HG02840 (cell line): ENCODE measurements at regions not wholly inside any gene's neighbourhood (a gene's known extent, or its start where the extent isn't known, plus 50 kb on each side); places are given as distances from the start of the nearest gene placed in this dataset.
A peak's percentile ranks its signal among the peaks of the same experiment; 100 is the strongest.
"Not testable (repeated sequence)": the region's sequence is repeated elsewhere in the genome, so short reads cannot be mapped to it uniquely, and the experiment has no call there.

ENCODE experiments used
- ATAC-seq: cut with Tn5 transposase; IDR thresholded peaks from one replicate; pipeline ENCODE4 v1.9.1; 2021; ENCODE audit warnings: mild to moderate bottlenecking, moderate library complexity, moderate number of reproducible peaks; ENCODE audit not compliant: unreplicated experiment, low FRiP score

DNA sequence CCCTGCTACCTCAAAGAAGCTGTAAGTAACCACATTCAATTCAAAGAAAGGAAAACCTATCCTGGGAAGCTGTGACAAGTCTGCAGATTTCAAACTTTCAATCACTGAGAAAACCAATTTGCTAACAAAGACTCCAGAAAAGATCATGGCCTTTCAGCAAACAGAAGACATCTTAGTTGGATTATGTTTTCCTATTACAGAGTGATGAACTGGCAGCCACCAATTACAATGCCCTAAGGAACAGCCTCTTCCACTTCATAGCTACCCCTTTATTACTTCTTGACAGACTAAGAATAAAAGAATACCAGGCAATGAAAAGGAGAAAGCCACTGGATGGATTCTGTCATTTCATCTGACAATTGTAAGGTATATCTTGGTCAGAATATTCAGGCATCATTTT lies 128.2 kb upstream of the RASEF start:
- no peak for ATAC-seq

GRCh38 chr9:83189026-83189425 lies 126.1 kb upstream of the RASEF start:
- not testable (repeated sequence) for ATAC-seq

DNA sequence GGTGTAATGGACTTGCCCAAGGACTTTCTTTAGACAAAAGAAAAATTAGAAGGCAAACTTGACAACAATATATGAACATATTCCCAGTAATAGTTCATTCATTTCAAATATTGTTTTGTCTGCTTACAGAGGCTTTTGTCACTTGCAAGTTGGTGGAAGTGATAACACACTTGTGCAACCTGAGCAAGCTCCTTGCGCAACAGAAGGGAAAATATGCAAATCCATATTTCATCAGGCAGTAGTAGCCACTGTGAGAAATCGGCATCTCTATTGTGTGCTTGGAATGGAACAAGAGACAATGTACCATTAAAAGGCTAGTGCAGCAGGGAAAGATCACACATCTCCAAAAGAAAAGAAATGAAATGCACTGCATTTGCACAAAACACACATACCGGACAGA lies 125.3 kb upstream of the RASEF start:
- ATAC-seq: no peak

DNA sequence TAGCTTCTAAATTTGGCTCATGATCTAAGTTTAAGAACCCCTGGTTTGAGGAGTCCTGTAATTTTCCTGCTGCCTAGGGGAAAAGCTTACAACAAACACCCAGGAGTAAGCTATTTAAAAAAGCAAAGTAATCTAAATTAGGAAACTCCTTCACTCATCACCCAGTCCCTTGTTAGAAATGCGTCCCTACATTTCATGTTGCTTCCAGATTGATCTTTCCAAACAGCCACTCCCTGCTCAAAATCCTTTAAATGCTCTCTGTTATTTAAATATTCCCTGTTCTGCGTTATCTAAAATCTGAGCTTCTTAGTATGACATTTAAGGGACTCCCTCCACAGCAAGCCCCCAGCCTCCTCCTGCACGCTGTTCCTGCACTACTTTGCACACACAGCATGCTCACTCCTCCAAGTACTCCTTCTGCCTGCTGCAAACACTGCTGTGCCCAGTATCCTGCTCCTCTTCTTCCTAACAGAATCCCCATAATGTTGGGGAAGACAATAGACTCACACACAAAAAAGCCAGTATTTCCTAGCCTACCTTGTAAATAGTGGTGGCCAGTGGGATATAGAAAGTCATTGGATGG lies 123.3 kb upstream of the RASEF start:
- ATAC-seq: no peak

DNA sequence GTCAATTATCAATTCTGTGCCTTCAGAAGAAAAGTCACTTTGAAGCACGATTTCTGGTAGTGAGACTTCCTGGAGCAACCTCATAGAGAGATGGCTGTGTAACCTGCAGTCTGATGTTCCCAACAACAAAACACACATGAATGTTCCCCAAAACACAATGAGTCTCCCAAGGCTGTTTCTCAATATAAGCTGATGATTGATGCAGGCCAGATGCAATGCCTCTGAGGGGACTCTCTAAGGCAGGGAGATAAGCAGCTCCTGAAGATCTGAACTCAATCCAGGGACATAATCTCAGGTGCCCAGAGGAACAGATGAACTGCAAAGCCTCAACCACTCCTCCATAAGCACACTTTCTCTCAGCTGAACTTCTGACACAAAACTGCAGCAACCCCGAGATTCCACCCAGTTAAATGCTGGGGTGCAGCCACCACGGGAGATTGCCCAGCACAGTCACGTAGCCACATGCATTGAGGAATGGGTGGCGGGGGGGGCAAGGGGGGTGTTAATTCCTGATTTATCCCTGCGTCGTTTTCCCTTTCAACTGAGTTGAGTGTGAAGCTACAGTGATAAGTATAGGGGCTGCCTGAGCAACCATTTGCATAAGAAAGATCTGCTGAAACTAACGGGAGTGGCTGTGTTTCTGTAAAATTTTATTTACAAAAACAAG lies 122.7 kb upstream of the RASEF start:
- ATAC-seq: no peak

- no peak for ATAC-seq
Measured at GRCh38 chr9:83183621-83184020, 120.7 kb upstream of the RASEF start.

GRCh38 chr9:83182071-83182470 lies 119.1 kb upstream of the RASEF start:
- ATAC-seq: no peak

DNA sequence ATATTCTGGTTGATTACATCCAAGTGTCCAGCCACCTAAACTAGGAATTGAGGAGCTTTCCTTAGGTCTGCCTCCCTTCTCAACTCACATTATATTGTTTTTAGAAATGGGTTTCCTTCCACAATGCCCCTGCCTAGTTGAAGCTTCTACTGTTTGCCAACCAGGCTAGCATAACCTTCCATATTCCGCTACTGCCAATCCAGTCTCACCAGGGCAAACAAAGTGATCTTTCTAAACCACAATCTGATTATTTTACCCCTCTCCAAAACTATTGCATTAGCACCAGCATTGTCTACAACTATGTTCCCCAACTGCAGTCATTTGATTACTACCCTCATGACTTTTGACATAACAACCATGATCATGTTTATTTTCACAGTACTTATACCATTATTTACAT lies 115.8 kb upstream of the RASEF start:
- ATAC-seq: no peak

DNA sequence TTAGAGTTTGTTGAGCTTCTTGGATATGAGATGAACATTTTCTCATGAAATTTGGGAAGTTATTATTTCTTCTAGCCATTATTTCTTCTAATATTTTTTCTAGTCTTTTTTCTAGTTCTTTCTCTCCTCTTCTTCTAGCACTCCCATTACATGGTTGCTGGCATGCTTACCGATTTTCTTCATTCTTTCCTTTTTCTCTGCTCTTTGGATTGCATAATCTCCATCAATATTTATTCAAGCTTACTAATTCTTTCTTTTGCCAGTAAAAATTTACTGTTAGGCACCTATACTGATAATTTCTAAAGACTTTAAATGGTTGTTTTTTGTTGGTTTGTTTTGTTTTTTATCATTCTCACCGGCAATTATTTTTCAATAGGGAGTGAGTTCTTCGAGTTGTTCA lies 114.8 kb upstream of the RASEF start:
- ATAC-seq: no peak

- no peak for ATAC-seq
Measured at GRCh38 chr9:83167126-83167525, 104.2 kb upstream of the RASEF start.

DNA sequence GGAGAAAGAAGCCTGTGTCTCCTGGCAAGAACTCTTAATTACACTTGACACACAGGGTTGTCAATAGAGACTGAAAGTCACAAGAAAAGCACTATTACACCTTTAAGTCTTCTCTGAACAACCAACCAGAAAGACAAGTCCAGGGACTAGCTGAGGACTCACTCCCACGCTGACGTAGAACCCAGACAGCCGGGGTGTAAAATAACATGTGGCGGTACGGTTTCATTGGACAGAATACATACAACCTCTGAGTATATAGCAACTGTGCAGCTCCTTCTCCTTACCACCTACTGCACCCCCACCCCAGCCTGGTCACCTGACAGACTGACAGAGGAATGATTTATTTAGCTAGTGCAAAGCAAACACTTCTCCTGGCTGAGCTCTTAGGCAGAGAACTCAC lies 103.4 kb upstream of the RASEF start:
- no peak for ATAC-seq

- ATAC-seq: no peak
Measured at GRCh38 chr9:83155733-83156132, 92.8 kb upstream of the RASEF start.

GRCh38 chr9:83154821-83155220 lies 91.9 kb upstream of the RASEF start:
- ATAC-seq: no peak

DNA sequence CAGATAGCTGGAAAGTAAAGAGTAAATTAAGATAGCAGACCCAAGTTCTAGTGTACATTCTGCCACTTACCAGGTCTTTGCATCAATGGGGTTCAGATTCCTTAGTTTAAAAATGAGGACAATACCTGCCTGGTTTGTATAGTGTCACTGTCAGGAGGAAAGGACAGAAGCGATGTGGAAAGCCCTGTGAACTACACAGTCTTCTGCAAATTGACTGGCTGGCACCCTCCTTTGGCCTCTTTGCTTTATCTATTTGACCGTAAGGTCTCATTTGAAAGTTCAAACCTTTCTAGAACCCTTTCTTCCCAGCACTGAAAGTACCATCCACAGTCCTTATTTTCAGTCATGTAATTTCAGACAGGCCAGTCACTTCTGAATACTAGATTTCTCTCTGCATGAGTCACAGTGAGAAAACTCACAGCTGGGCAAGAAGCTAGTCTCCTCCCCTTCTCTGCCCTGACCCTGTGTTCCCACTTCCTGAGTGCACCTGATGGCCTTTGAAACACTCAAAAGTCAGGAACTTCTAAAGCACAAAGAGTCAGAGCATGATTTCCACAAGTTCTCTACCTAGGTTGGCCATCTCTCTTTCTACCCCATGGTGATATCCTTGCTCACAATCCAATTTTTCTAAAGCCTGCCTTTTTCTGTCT lies 91.3 kb upstream of the RASEF start:
- peak; percentile 87 for ATAC-seq

- ATAC-seq: no peak
Measured at GRCh38 chr9:83153030-83153429, 90.1 kb upstream of the RASEF start.

- no peak for ATAC-seq
Measured at GRCh38 chr9:83151627-83152137, 88.7 kb upstream of the RASEF start.

DNA sequence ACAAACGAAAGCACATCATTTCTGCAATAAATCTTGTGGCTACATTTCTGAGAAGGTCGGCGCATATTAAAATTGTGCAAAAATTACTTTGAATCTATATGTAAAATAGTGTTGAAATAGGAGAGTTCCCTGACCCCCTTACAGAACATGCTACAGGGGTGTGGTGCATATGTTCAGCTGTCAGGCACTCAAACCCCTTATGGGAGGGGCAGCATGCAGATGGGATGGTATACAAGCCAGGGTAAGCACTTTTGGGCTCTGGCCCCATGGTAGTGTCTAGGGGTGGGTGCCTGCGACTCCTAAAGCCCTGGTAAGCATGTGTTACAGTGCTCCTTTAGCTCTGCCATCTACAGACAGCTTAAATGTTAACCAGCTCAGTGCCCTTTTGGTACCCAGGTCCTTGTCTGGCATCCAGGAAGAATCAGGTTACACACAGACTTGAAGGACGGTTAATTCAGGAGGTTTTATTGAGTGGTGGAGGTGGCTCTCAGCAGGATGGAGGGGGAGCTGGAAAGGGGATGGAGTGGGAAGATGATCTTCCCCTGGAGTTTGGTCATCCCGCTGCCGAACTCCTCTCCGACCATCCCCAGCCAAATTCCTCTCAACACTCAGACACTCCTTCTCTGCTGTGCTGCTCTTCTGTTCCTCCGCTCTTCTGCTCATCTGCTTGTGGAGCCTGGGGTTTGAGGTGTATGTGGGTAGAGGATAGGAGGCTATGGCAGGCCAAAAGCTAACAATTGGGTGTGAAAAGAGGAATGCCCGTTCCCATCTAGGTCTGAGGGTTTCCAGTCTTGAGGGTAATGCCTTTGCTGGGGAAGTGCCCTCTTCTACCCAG lies 84.6 kb upstream of the RASEF start:
- ATAC-seq: no peak

DNA sequence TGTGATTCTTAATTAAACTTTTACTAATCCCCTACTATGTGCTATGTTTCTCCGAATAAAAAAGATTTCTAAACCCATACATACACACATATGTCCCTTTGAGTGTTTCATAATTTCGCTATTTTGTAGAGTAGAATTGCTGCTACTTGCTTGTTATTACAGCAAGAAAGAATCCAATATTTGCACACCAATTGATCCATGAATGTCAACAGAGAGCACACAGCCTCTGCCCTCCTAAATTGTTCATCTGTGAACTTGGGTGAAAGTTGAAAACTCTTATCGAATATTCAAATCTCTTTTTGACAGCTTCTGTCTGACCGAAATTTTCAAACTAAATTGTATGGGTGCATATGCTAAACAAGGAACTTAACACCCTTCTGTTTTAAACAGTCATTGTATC lies 83.4 kb upstream of the RASEF start:
- no peak for ATAC-seq

DNA sequence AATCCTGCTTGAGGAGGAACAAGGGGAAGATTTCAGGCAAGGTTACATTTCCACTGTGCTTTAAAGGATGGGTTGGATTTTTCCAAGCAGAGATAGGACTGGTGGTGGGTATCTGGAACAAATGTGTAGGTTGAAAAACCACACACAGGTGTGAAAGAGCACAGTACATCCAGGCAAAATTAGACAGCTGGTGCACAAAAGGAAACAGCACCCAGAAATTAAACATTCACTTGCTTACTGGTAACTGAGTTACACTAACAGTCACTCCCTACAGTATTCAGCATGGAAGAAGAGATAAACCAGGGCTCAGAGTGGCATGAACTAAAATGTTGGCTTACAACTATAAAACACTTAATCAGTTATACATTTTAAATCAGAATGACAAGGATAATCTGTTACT lies 81.5 kb upstream of the RASEF start:
- no peak for ATAC-seq

DNA sequence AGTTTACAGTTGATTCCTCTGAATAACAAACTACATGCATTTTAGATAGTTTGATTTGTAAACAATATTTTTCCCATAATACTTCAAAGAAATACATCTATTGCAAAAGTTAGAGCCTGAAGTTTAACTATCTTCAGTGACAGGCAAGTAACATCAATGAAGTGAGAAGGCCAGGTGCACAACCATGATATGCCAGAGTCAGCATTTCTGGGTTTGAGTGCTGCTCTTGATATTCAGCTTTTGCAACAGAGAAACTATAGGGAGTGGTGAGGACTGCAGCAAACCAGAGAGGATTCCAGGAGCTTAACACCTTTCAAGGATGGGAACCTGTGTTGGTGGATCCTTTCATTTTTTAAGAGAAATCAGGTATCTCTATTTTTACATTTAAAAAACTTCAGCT lies 79.4 kb upstream of the RASEF start:
- ATAC-seq: no peak

DNA sequence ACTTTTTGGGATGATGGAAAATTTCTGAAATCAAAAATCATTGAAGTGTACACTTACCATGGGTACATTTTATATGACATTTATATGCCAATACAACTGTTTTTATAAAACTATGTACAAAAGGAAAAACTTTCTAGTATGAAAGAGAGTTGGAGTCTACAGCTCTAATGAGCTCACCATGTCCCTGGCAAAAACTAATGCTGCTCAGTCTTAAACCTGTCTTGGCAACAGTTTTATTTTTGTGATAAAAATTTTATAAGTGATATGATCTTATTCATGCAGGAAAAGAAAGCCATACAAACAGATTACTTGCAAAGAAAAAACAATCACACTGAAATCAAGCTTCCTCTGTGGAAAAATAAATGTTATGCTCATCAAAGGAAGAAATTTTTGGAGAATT lies 78.9 kb upstream of the RASEF start:
- ATAC-seq: no peak
